SH-SY5Y (cell line): ENCODE measurements at regions not wholly inside any gene's neighbourhood (a gene's known extent, or its start where the extent isn't known, plus 50 kb on each side); places are given as distances from the start of the nearest gene placed in this dataset.

Experiments used
- GATA2 ChIP-seq: IDR thresholded peaks from 2 replicates; pipeline ENCODE4 v1.6.1; 2011; ENCODE audit warnings: mild to moderate bottlenecking, low read depth, low read length
- GATA3 ChIP-seq: IDR thresholded peaks from 2 replicates; pipeline ENCODE4 v1.6.1; 2011; ENCODE audit warnings: low read depth, mild to moderate bottlenecking, low read length, moderate library complexity

DNA sequence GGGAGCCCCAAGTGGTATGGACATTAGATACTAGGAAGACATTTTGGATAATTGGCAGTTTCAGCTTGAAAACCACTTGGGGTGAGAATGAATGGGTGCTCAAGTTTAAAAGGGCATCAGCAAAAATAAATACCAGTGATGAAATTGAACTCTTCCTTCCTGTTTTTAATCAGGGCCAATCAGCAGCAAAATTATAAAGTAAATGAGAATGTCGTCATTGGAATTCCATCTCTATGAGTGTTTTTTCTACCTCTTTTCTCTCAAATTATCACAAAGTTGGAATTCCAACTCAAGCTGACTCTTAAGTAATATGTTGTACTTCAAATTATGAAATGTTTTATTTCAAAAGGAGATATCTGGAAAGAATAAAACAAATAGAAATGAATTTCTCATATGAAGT, 730.6 kb downstream of the METTL15 start:
- TF ChIP-seq GATA3 (no peak), GATA2 (no peak)
